Skin epidermis (tissue), 12 donors: ENCODE measurements at regions not wholly inside any gene's neighbourhood (a gene's known extent, or its start where the extent isn't known, plus 50 kb on each side); places are given as distances from the start of the nearest gene placed in this dataset.
"Not testable (repeated sequence)": the region's sequence is repeated elsewhere in the genome, so short reads cannot be mapped to it uniquely, and the experiment has no call there.

Experiments
- H3K27ac ChIP-seq, 21 experiments: fragments of 200-600 bp; sonication (generic) in 11 of 21; one replicate each; pipeline ENCODE4 v1.5.0; 2020; ENCODE audit warnings: mild to moderate bottlenecking in 3 of 21, inconsistent platforms in 2 of 21, moderate library complexity in 2 of 21
- H3K4me3 ChIP-seq, 7 experiments: fragments of 200-600 bp; sonication (generic) in 2 of 7; one replicate each; pipeline ENCODE4 v1.5.0; 2020; ENCODE audit warnings: inconsistent platforms in 2 of 7, mild to moderate bottlenecking in 2 of 7, moderate library complexity in 1 of 7

GRCh38 chr4:36574816-36575215 lies 293.4 kb downstream of the DTHD1 start:
- Histone ChIP-seq H3K4me3 (no peak overlapping the region), H3K27ac (no peak overlapping the region)

- no peak overlapping the region for H3K27ac ChIP-seq
Measured at GRCh38 chr4:36582198-36582597, 300.8 kb downstream of the DTHD1 start.

GRCh38 chr4:36587909-36588472 lies 306.6 kb downstream of the DTHD1 start:
- no peak overlapping the region for H3K27ac ChIP-seq
- H3K4me3 ChIP-seq, result no peak overlapping the region

More at GRCh38 chr4:36582198-36582597, 300.8 kb downstream of the DTHD1 start:
- no peak overlapping the region for H3K4me3 ChIP-seq

- Histone ChIP-seq H3K4me3 (no peak overlapping the region), H3K27ac (no peak overlapping the region)
Measured at GRCh38 chr4:36590343-36590742, 308.9 kb downstream of the DTHD1 start.

GRCh38 chr4:36601864-36602495 lies 320.6 kb downstream of the DTHD1 start:
- Histone ChIP-seq H3K4me3 (no peak overlapping the region), H3K27ac (no peak overlapping the region)

GRCh38 chr4:36609661-36610060 lies 328.2 kb downstream of the DTHD1 start:
- H3K4me3 ChIP-seq, result no peak overlapping the region
- no peak overlapping the region for H3K27ac ChIP-seq

- Histone ChIP-seq H3K27ac (no peak overlapping the region), H3K4me3 (no peak overlapping the region)
Measured at GRCh38 chr4:36610628-36611027, 329.2 kb downstream of the DTHD1 start.

GRCh38 chr4:36613142-36613541 lies 331.7 kb downstream of the DTHD1 start:
- not testable (repeated sequence) for H3K4me3 ChIP-seq, H3K27ac ChIP-seq

GRCh38 chr4:36614011-36614410 lies 332.6 kb downstream of the DTHD1 start:
- no peak overlapping the region for H3K4me3 ChIP-seq
- H3K27ac ChIP-seq, result no peak overlapping the region

- Histone ChIP-seq H3K27ac (no peak overlapping the region), H3K4me3 (no peak overlapping the region)
Measured at GRCh38 chr4:36618102-36618501, 336.7 kb downstream of the DTHD1 start.

GRCh38 chr4:36624030-36624429 lies 342.6 kb downstream of the DTHD1 start:
- no peak overlapping the region for H3K4me3 ChIP-seq
- no peak overlapping the region for H3K27ac ChIP-seq

- H3K4me3 ChIP-seq, result no peak overlapping the region
- H3K27ac ChIP-seq, result no peak overlapping the region
Measured at GRCh38 chr4:36638273-36638811, 356.9 kb downstream of the DTHD1 start.

- Histone ChIP-seq H3K4me3 (no peak overlapping the region), H3K27ac (no peak overlapping the region)
Measured at GRCh38 chr4:36640876-36641275, 359.5 kb downstream of the DTHD1 start.

- no peak overlapping the region for H3K27ac ChIP-seq
Measured at GRCh38 chr4:36651253-36651652, 369.8 kb downstream of the DTHD1 start.

GRCh38 chr4:36652857-36653256 lies 371.4 kb downstream of the DTHD1 start:
- Histone ChIP-seq H3K27ac (no peak overlapping the region), H3K4me3 (no peak overlapping the region)

More at GRCh38 chr4:36651253-36651652, 369.8 kb downstream of the DTHD1 start:
- no peak overlapping the region for H3K4me3 ChIP-seq

- Histone ChIP-seq H3K27ac (no peak overlapping the region), H3K4me3 (no peak overlapping the region)
Measured at GRCh38 chr4:36665985-36666527, 384.6 kb downstream of the DTHD1 start.

GRCh38 chr4:36675436-36675835 lies 394.0 kb downstream of the DTHD1 start:
- Histone ChIP-seq H3K4me3 (no peak overlapping the region), H3K27ac (no peak overlapping the region)

- H3K4me3 ChIP-seq, result no peak overlapping the region
- no peak overlapping the region for H3K27ac ChIP-seq
Measured at GRCh38 chr4:36676139-36677050, 395.0 kb downstream of the DTHD1 start.

GRCh38 chr4:36677112-36677511 lies 395.7 kb downstream of the DTHD1 start:
- Histone ChIP-seq H3K27ac (no peak overlapping the region), H3K4me3 (no peak overlapping the region)

- H3K4me3 ChIP-seq, result no peak overlapping the region
- no peak overlapping the region for H3K27ac ChIP-seq
Measured at GRCh38 chr4:36677874-36678273, 396.5 kb downstream of the DTHD1 start.
